SH-SY5Y (cell line): ENCODE measurements at regions not wholly inside any gene's neighbourhood (a gene's known extent, or its start where the extent isn't known, plus 50 kb on each side); places are given as distances from the start of the nearest gene placed in this dataset.

Experiments used
- GATA2 ChIP-seq: IDR thresholded peaks from 2 replicates; pipeline ENCODE4 v1.6.1; 2011; ENCODE audit warnings: mild to moderate bottlenecking, low read depth, low read length
- GATA3 ChIP-seq: IDR thresholded peaks from 2 replicates; pipeline ENCODE4 v1.6.1; 2011; ENCODE audit warnings: low read depth, mild to moderate bottlenecking, low read length, moderate library complexity

DNA sequence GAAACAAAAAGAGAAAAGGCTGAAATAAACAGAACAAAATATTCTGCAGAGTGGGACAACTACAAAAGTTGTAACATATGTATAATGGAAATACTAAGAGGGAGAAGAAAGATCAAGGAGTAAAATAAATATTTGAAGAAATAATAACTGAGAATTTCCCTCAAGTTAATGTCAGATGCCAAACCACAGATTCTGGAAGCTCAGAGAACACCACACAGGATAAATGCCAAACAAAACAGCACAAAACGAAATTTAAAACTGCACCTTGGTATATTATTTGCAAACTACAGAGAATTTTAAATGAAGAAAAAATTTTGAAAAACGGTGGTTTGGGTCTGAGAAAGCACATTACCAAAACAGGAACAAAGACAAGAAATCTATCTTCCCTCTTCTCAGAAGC, 1588.9 kb upstream of the TMEFF2 start:
- no peak for TF ChIP-seq GATA3
- no peak for TF ChIP-seq GATA2
